Neural cell (in vitro differentiated cells): ENCODE measurements at regions not wholly inside any gene's neighbourhood (a gene's known extent, or its start where the extent isn't known, plus 50 kb on each side); places are given as distances from the start of the nearest gene placed in this dataset.

Experiments
- H2AFZ ChIP-seq: fragments of 200-600, 300-800 bp; sonication (generic), shearing (Covaris generic); 2 replicates; pipeline ENCODE4 v1.6.0; 2014; ENCODE audit warnings: low read depth, mild to moderate bottlenecking, antibody characterized with exemption, low read length, moderate library complexity
- H3F3A ChIP-seq: fragments of 200-600 bp; shearing (Covaris generic); 2 replicates; pipeline ENCODE4 v1.6.1; 2016; ENCODE audit warnings: mild to moderate bottlenecking, moderate library complexity, mixed read lengths, antibody characterized with exemption, low read length; ENCODE audit not compliant: insufficient read depth, poor library complexity, severe bottlenecking
- H3K27ac ChIP-seq: fragments of 200-600, 300-800 bp; sonication (generic), shearing (Covaris generic); 2 replicates; pipeline ENCODE4 v1.5.1; 2014; ENCODE audit warnings: mild to moderate bottlenecking, low read length, moderate library complexity
- H3K27me3 ChIP-seq: fragments of 300-800, 200-600 bp; sonication (generic), shearing (Covaris generic); 2 replicates; pipeline ENCODE4 v1.6.0; 2014; ENCODE audit warnings: mild to moderate bottlenecking, low read depth, low read length, moderate library complexity; ENCODE audit not compliant: insufficient read depth
- H3K36me3 ChIP-seq: fragments of 300-800, 200-600 bp; sonication (generic), shearing (Covaris generic); 2 replicates; pipeline ENCODE4 v1.5.1; 2014; ENCODE audit warnings: mild to moderate bottlenecking, antibody characterized with exemption, low read length, moderate library complexity; ENCODE audit not compliant: insufficient read depth
- H3K4me2 ChIP-seq: fragments of 300-800, 200-600 bp; sonication (generic), shearing (Covaris generic); 2 replicates; pipeline ENCODE4 v1.6.0; 2014; ENCODE audit warnings: mild to moderate bottlenecking, low read length
- H3K4me3 ChIP-seq: fragments of 300-800, 200-600 bp; sonication (generic), shearing (Covaris generic); 2 replicates; pipeline ENCODE4 v1.5.1; 2014; ENCODE audit warnings: mild to moderate bottlenecking, low read length, moderate library complexity
- H3K79me2 ChIP-seq: fragments of 200-600 bp; shearing (Covaris generic); replicated peaks from 2 replicates; pipeline ENCODE4 v1.6.0; 2014; ENCODE audit warnings: mild to moderate bottlenecking, low read length, moderate library complexity; ENCODE audit not compliant: insufficient read depth
- H3K9ac ChIP-seq: fragments of 300-800, 200-600 bp; sonication (generic), shearing (Covaris generic); 2 replicates; pipeline ENCODE4 v1.6.1; 2016; ENCODE audit warnings: mild to moderate bottlenecking, low read length, mixed read lengths
- H3K9me2 ChIP-seq: fragments of 200-600 bp; shearing (Covaris generic); 2 replicates; pipeline ENCODE4 v1.6.1; 2016; ENCODE audit warnings: mild to moderate bottlenecking, low read length, mixed read lengths; ENCODE audit not compliant: insufficient read depth
- H3K9me3 ChIP-seq: fragments of 200-600, 300-800 bp; sonication (generic), shearing (Covaris generic); 2 replicates; pipeline ENCODE4 v1.6.1; 2016; ENCODE audit warnings: mild to moderate bottlenecking, mixed run types, low read length, moderate library complexity, mixed read lengths
- H4K20me1 ChIP-seq: fragments of 200-600 bp; shearing (Covaris generic); 2 replicates; pipeline ENCODE4 v1.6.1; 2016; ENCODE audit warnings: mild to moderate bottlenecking, mixed run types; ENCODE audit not compliant: insufficient read depth
- CTCF ChIP-seq: fragments of 450-650 bp; IDR thresholded peaks from 2 replicates; pipeline ENCODE4 v1.5.1; 2014; ENCODE audit warnings: antibody characterized with exemption, mild to moderate bottlenecking, moderate library complexity; ENCODE audit not compliant: poor library complexity, severe bottlenecking
- EP300 ChIP-seq: fragments of 450-650 bp; conservative IDR thresholded peaks from 2 replicates; pipeline ENCODE4 v1.6.1; 2014; ENCODE audit warnings: antibody characterized with exemption, mild to moderate bottlenecking, moderate library complexity; ENCODE audit not compliant: poor library complexity, severe bottlenecking
- EZH2 ChIP-seq: fragments of 200-600, 300-800 bp; shearing (Covaris generic), sonication (generic); IDR thresholded peaks from 2 replicates; pipeline ENCODE4 v1.6.1; 2014; ENCODE audit warnings: antibody characterized with exemption, low read length, borderline replicate concordance, mild to moderate bottlenecking; ENCODE audit not compliant: insufficient read depth, poor library complexity, severe bottlenecking
- MXI1 ChIP-seq: fragments of 450-650 bp; conservative IDR thresholded peaks from 2 replicates; pipeline ENCODE4 v1.6.1; 2014; ENCODE audit warnings: antibody characterized with exemption, mild to moderate bottlenecking; ENCODE audit not compliant: poor library complexity, severe bottlenecking
- POLR2AphosphoS5 ChIP-seq: IDR thresholded peaks from 2 replicates; pipeline ENCODE4 v1.6.1; 2012
- REST ChIP-seq: IDR thresholded peaks from 2 replicates; pipeline ENCODE4 v1.6.1; 2012; ENCODE audit warnings: borderline replicate concordance
- SMC3 ChIP-seq: fragments of 450-650 bp; conservative IDR thresholded peaks from 2 replicates; pipeline ENCODE4 v1.6.1; 2014; ENCODE audit warnings: antibody characterized with exemption, mild to moderate bottlenecking, moderate library complexity; ENCODE audit not compliant: poor library complexity
- TAF1 ChIP-seq: IDR thresholded peaks from 2 replicates; pipeline ENCODE4 v1.6.1; 2012; ENCODE audit warnings: low read depth

GRCh38 chr3:176068750-176069149 lies 1128.5 kb downstream of the TBL1XR1 start:
- Histone ChIP-seq H3K4me3 (no peak overlapping the region), H3K9ac (no peak overlapping the region), H3F3A (no peaks in the 10 kb centered on the region), H3K27ac (no peak overlapping the region), H3K27me3 (no peaks in the 10 kb centered on the region), H3K79me2 (no peaks in the 10 kb centered on the region), H2AFZ (no peak overlapping the region), H3K9me3 (no peaks in the 10 kb centered on the region), H3K36me3 (no peaks in the 10 kb centered on the region), H3K4me2 (no peak overlapping the region), H4K20me1 (no peaks in the 10 kb centered on the region), H3K9me2 (no peaks in the 10 kb centered on the region)
- TF ChIP-seq POLR2AphosphoS5 (no peak), SMC3 (no peak), EZH2 (no peak), EP300 (no peak), REST (no peak)

- H3K36me3 ChIP-seq = no peaks in the 10 kb centered on the region
- H3F3A ChIP-seq = no peaks in the 10 kb centered on the region
- no peak overlapping the region for H3K4me3 ChIP-seq
- no peaks in the 10 kb centered on the region for H3K9me2 ChIP-seq
- no peak overlapping the region for H3K9ac ChIP-seq
- H3K9me3 ChIP-seq = no peaks in the 10 kb centered on the region
- H3K4me2 ChIP-seq = no peak overlapping the region
- no peaks in the 10 kb centered on the region for H3K27me3 ChIP-seq
- H4K20me1 ChIP-seq = no peaks in the 10 kb centered on the region
- H2AFZ ChIP-seq = no peak overlapping the region
- H3K27ac ChIP-seq = no peak overlapping the region
- no peak for TF ChIP-seq TAF1
- H3K79me2 ChIP-seq = no peaks in the 10 kb centered on the region
Measured at GRCh38 chr3:176058856-176059255, 1138.4 kb downstream of the TBL1XR1 start.

GRCh38 chr3:176055836-176056235 lies 1141.4 kb downstream of the TBL1XR1 start:
- TF ChIP-seq EP300 (no peak), CTCF (no peak), MXI1 (no peak), EZH2 (no peak), POLR2AphosphoS5 (no peak), SMC3 (no peak), REST (no peak), TAF1 (no peak)
- Histone ChIP-seq H4K20me1 (no peaks in the 10 kb centered on the region), H3K4me3 (no peak overlapping the region), H3F3A (no peaks in the 10 kb centered on the region), H2AFZ (no peak overlapping the region), H3K36me3 (no peaks in the 10 kb centered on the region), H3K9ac (no peak overlapping the region), H3K9me3 (no peaks in the 10 kb centered on the region), H3K9me2 (no peaks in the 10 kb centered on the region), H3K79me2 (no peaks in the 10 kb centered on the region), H3K27me3 (no peaks in the 10 kb centered on the region), H3K4me2 (no peak overlapping the region), H3K27ac (no peak overlapping the region)
